HG02588 (cell line): ENCODE measurements at regions not wholly inside any gene's neighbourhood (a gene's known extent, or its start where the extent isn't known, plus 50 kb on each side); places are given as distances from the start of the nearest gene placed in this dataset.
"Not testable (repeated sequence)": the region's sequence is repeated elsewhere in the genome, so short reads cannot be mapped to it uniquely, and the experiment has no call there.

ENCODE experiments used
- ATAC-seq: cut with Tn5 transposase; IDR thresholded peaks from one replicate; pipeline ENCODE4 v1.9.1; 2021; ENCODE audit warnings: mild to moderate bottlenecking, moderate library complexity; ENCODE audit not compliant: unreplicated experiment

DNA sequence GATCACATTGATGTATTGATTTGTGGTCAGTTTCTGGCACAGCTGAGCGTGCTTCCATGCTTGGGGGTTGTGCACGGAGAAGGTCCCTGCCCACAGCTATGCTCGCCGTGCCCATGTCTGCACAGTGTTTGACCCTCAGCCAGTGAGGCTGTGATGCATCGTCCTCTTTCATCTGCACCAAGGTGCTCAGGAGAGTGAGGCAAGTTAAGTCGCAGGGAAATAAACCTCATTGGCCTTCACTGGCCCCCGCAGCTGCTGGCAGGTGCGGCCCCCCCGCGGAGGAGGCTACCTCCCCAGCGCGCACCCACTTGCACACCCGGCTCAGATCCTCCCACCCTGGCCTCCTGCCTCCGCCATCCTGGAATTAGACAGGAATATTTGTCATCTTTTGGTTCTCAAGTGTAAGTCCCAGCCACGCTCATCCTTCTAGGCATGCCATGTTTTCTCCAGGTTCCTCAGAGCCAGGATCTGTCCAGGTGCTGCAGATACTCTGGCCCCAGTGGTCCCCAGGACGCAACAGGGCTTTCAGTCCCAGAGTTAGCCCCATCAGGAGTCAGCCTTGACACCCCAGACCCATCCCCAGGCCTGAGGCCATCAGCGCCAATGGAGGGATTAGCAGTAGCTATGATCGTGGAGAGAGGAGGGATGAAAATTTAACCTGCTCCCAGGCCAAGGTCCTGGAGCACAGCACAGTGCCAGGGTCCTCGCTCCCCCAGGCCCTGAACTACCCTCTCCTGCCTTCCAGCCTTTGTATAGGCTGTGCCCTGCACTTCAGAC lies 93.7 kb downstream of the OAT start:
- ATAC-seq, result no peak

DNA sequence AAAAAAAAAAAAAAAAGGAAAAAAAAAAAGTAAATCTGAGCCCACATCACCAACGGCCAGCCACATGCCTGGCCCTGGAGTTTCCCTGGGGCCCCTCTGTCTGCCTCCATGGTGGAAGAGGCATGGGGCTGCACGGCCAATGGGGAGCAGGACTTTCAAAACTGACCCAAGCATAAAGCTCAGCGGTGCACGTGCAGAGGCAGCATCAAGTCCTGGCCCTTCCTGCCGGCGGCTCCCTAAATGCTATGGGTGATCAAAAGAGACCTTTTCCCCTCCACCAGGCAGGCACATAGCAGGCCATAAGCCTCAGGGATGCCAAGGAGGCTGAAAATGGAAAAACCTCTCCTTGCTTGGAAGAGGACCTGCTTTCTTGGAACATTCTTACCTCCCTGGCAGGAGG lies 94.3 kb downstream of the OAT start:
- ATAC-seq, result no peak

DNA sequence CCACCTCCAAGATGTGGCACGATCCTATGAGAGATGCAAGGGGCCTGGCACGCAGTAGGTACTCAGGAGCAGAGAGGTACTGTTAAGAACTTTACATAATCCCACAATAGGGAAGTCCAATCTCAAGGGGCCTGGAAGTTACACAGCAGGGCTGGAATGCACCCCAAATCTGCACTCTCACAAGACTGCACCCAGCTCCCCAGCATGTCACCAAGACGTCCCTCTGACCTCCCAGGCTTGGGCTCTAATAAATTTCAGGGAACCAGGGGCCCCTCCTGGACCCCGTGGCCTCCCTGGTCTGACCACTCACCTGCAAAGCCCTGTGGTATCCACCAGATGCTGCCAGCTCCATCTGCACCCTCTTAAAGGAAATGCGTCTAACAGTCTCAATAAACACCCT lies 94.9 kb downstream of the OAT start:
- ATAC-seq, result no peak

DNA sequence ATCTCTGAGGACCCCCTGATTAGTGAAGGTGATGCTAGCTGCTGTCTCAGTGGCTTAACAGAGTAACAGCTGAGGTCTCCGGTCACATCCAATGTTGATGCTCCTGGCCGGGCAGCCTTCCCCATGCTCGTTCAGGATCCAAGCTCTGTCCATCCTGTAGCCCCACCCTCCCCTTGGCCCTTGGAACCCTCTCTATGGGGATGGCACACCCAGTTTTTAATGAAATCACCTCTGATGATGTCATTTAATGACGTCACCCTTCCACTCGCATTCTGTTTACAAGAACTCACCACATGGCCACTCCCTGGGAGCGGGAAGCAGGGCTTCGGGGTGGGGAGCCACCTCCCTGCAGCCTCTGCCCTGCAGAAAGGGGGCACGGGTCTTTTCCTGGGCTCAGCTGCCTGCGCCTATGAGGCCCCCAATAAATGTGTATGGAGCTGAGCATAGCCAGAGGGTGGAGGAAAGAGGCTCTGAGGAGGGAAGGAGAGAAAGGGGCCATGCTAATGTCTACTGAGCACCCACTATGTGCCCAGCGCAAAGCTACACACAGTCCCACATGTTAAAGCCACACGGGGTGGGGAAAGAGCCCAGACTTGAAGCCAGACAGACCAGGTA lies 95.5 kb downstream of the OAT start:
- no peak for ATAC-seq

DNA sequence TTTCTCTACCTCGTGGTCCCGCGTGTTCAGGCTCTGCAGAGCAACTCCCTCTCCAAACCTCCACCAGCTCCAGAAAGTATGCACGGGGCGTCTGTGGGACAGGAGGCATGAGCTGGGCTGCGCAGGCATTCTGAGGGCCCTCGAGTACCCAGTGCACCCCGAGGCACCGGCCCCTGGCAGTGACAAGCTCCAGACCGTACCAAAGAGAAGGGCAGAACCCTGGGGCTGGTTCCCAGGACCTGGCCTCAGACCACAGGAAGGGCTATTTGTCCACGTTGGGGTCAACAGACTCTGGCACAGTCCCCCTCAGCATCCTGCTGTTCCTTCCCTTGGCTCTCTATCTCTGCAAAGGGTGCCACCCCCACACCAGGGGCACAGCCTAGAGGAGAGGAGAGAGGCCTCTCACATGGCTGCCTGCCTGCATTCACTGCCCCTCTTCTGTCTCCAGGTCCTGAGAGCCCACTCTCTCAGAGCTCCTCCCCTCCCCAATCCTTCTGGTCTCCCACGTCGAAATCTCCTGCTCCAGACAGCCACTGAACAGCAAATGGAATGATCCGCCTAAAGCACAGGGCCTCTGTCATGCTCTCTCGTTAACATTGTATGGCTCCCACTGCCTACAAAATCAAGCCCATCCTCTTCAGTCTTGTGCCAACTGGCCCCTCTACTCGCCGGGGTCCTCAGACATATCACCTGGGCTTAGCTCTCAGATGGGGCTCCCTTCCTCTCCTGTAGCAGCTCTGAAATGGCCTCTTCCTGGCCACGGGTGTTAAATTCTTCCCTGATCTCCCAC lies 96.3 kb downstream of the OAT start:
- no peak for ATAC-seq

DNA sequence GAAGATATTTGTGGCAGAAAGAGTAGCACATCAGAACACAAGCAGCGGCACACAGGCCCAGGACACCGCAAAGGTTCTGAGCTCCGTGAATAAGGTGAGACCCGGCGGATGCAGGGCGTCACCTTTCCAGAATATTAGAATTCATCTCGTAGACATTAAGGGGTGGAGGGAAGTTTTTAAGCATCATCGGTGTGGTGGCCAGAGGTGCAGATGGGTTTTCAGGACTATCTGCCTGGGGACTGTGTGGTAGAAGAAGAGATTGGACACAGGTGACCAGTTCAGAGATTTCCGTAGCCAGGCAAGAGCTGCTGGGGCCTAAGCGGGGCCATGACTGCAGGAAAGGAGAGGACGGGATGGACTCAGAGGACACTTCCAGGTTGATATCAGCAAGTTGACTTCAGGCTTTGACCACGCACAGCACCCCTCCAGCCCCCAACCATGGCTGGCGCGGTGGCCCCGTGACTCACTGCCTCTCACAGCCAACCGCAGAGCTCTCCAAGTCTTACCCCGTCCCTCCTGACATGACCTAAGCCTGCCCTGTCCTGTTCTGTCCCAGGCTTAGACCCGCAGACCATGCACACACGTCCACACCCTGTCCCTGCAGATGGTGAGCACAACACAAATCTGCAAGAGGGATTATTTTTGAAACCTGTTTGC lies 97.2 kb downstream of the OAT start:
- no peak for ATAC-seq

DNA sequence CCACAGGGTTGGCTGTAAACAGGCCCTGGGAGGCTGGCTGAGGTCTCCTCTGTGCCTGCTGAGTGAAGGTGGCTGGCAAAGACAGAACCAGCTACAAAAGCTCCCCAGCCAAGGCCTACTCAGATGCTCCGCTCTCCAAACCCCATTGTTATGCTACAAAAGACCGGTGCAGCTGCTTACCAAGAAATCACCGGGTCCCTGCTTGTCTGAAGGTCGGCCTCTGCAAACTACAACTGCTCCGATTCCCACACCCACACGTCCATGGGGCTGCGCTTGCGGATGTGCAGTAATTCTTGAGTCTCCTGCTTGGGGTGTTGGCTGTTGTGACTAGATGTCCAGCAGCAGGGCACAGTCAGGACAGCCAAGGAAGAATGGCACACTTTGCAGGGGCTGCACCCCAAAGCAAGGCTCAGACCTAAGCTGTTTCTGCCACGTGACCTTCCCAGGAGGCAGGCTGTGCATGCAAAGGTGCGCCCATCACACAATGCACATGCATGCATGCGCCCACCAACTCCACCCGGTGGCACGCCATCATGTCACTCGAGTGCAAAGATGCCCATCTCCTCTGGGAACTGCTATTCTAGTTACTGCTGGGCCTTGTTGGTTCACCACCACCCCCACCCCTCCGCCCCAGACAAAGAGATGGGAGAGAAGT lies 97.8 kb downstream of the OAT start:
- ATAC-seq, result no peak

DNA sequence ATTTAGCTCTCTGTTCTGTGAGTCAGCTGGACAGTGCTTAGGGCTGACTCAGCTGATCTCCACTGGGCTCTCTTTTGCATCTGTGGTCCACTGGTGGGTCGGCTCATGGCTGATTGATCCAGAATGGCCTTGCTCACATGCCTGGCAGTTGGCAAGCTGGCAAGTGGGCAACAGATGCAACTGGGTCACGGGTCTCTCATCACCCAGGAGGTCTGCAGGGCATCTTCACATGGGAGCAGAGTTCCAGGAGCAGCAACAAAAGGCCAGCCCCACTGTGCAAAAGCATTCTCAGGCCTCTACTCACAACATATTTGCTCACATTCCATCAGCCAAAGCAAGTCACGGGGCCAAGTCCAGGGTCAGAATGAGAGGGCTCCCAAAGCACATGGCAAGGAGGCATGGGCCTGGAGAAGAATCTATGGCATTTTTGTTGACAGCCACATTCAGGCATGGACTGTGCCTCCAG lies 98.8 kb downstream of the OAT start:
- no peak for ATAC-seq

DNA sequence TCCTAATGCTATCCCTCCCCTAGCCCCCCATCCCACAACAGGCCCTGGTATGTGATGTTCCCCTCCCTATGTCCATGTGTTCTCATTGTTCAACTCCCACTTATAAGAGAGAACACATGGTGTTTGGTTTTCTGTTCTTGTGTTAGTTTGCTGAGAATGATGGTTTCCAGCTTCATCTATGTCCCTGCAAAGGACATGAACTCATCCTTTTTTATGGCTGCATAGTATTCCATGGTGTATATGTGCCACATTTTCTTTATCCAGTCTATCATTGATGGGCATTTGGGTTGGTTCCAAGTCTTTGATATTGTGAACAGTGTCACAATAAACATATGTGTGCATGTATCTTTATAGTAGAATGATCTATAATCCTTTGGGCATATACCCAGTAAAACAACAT lies 99.2 kb downstream of the OAT start:
- not testable (repeated sequence) for ATAC-seq

DNA sequence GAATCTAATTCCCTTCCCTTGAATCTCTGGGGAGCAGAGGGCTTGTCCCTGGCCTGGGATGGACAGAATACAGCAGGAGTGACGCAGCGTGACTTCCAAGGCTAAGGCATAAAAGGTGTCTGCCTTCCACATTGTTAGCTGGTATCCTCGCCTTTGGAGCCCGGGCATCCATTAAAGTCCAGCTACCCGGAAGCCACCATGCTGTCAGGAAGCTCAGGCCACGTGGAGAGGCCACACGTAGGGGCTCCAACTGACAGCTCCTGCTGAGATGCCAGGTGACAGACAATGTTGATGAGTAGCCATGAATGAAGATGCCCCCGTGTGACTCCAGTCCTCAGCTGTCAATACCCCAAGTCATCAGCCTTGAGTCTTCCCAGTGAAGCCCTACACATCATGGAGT lies 99.9 kb downstream of the OAT start:
- ATAC-seq, result no peak

DNA sequence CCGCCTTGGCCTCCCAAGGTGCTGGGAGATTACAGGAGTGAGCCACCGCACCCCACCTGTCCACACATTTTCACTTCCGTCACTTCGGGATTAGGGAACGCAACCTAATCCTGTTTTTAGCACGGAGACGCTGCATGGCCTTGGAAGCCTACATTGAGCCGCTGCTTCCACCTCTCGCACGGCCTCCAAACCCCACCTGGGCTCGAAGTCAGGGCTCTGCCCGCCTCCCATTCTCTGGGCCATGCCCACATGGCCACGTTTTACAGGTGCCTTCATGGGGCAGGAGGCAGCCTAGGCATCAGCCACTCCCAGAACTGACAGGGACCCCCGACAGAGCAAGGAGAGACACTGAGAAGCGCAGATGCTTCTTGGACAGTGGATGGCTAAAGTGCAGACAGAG lies 100.6 kb downstream of the OAT start:
- ATAC-seq, result no peak

DNA sequence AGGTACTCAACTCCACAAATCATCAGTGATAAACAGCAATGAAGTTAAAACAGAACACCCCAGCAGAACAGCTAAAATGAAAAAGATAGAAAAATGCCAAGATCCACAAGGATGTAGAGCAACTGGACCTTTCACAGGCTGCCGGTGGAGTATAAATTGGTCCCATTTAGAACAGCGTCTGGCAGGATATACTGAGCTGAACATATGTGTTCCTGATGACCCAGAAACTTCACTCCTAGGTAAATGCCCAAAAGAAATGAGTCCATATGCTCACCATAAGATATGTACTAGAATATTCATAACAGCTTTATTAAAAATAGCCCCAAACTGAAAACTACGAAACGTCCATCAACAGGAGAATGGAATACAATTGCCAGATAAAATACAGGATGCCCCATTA lies 102.4 kb downstream of the OAT start:
- no peak for ATAC-seq

DNA sequence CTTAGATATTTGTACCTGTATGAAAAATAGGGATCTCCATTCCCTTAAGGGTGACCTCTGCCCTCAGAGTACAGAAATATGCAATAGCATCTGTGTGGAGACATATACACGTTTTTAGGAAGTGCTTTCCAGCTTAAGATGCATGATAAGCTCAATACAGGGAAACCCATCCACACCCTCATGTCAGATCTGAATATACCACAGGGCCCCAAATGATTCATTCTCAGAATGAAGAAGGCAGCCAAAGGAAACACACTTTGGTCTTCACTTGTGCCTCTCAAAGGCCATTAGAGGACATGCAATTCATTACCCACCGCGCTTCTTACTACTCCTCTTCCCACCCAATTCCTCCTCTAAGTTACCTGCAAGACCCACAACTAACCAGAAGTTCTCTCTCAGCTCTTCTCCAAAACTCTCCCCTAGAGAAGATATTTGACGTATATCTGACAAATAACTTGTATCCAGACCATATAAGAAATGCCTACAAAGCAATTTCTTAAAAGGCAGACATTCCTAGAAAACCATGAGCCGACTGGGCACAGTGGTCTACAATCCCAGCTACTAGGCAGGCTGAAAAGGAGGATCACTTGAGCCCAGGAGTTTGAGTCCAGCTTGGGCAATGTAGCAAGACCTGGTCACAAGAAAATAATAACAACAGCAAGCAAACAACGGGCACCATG lies 103.0 kb downstream of the OAT start:
- no peak for ATAC-seq

DNA sequence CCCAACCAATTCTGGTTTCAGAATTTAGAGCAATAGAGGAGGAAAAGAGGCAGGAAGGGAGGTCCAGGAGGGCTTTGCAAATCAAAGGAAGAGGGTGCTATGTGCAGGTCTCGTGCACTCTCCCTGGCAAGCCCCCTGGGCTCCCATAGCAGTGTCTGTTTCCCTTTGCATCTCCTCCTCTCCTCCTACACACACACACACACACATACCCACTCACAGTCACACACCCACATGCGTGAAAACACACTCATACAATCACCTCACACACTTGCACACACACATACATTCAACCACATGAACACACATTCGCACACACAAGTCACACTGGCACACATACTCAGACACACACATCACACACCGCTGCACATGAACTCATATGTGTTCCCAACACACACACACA lies 105.3 kb downstream of the OAT start:
- ATAC-seq, result no peak

DNA sequence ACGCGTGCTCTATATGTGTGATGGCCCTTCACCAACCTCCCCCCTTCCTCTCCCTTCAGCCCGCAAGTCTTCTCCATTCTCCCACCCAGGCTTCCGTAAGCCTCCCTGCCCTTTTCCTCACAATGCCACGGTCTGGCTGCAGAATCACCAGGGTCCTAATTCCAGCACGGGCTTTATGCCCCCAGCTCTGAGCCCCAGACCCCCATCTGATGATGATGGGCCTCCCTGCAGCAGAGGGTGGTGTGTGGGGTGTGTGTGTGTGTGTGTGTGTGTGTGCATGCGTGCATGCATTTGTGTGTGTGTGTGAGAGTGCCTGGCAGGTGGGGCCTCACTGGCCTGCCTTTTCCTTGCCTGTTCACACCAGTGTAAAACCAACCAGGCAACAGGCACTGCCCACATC lies 109.9 kb downstream of the OAT start:
- no peak for ATAC-seq

DNA sequence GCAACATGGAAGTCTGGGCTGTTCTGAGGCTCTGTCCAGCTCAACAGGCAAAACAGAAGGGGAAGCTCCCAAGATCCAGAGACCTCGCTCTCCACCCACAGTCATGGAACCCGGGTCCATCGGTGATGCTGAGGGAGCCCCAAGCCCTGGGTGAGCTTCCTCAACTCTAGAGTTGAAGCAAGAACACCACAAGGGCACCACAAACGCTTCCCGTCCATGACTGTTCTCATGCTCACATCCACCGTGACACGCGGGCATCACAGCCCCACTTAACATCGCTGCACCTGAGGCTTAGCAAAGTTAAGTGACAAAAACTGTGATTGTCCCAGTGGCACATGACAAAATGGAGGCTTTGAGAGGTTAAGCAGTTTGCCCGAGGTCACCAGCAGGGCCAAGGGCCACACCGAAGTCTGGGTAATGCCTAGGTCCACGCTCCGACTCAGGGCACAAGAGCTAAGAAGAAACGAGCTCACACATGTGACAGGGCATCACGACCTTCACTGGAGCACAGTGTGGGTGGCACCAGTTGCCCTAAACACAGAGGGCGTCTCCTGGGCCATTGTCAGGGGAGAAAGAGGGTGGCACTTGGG lies 110.6 kb downstream of the OAT start:
- ATAC-seq, result no peak

DNA sequence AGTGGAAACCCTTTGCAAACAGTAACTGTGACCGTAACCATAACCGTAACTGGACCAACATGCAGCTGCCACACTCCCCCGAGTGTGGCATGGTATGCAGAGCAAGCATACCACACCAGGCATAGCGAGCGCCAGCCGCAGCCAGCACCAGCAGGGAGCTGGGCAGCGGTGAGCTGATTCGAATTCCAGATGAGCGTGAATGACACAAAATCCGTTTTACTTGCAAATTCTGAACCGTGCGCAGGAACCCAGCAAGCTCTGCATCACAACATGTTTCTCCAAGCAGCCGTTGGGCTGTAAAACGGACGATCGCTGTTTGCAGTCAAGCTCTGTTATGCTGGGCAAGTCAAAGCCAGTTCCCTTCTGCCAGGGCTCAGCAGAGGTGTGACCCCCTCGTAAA lies 111.1 kb downstream of the OAT start:
- no peak for ATAC-seq

DNA sequence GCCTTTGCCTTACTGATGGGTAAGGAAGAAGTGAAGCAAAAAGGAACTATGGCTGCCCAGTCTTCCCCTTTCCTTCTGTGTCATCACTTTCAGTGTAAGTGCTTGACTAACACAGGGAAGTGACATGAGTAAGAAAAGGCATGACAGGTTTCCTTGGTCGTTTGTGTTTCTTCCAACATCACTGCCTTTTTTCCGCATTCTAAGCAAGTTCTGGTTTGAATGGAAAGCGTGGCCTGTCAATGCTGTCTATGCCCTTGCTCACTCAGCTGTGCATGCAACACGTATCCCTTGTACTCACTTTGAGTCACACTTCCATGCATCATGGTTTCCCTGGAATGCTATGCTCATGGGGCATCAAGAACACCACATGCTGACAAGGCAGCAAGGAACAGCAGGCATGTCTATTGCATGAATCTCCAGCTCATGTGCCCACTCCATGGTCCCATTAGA lies 111.8 kb downstream of the OAT start:
- ATAC-seq, result no peak

DNA sequence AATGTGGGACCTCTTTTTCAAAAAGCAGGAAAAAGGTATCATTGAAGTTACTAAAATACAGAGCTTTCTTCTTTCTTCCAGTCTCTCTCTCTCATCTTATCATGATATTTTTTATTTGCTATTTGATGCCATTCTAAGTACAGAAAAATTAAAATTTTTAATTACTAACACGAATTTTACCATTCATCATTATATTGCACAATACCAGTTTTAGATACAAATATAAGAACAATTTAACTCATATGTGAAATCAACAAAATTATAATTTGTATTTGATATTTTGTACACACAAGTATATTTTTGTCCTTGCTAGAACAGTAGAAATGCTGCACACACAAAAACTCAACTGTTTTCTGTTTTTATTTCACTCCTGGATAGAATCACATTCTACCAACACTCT lies 112.2 kb downstream of the OAT start:
- no peak for ATAC-seq

DNA sequence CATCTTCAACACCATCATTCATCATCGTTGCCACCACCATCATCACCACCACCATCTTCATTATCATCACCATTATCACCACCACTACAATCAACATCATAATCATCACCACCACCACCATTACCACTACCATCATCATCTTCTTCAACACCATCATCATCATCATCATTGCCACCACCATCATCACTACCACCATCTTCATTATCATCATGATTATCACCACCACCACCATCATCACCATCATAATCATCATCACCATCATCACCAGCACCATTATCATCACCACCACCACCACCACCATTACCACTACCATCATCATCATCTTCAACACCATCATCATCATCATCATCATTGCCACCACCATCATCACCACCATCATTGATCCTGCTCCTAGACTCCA lies 112.7 kb downstream of the OAT start:
- no peak for ATAC-seq
